ENCODE measurements at regions not wholly inside any gene's neighbourhood (a gene's known extent, or its start where the extent isn't known, plus 50 kb on each side); places are given as distances from the start of the nearest gene placed in this dataset.

GRCh38 chr4:123564758-123565346 is 168.3 kb downstream of the SPRY1 start:
- no peak overlapping the region for H3K27ac ChIP-seq (replicated peaks; ENCODE audit: low read length)
- H3K36me3 ChIP-seq (replicated peaks in 1 of 2; ENCODE audit: control insufficient read depth in 2 of 2, insufficient read depth in 2 of 2, low read length in 2 of 2) = no peaks in the 10 kb centered on the region
- no peak overlapping the region for H4K91ac ChIP-seq (ENCODE audit: low read depth, low read length, poor library complexity)
- H3K4me1 ChIP-seq (ENCODE audit: control insufficient read depth in 2 of 2, insufficient read depth in 1 of 2, low read depth in 1 of 2, low read length in 2 of 2) = peaks cover 2 to 8% of the 10 kb centered on the region in 2 donors
- peaks cover 0 to 21% of the 10 kb centered on the region in 2 donors for H3K9me3 ChIP-seq (replicated peaks in 1 of 2; ENCODE audit: control insufficient read depth in 2 of 2, insufficient read depth in 1 of 2, low read depth in 1 of 2, low read length in 2 of 2)
- H3K23ac ChIP-seq (ENCODE audit: low read depth, low read length, poor library complexity) = no peak overlapping the region
- H3K9ac ChIP-seq (ENCODE audit: low read depth, low read length, poor library complexity) = no peak overlapping the region
- no peak overlapping the region for H2AFZ ChIP-seq (ENCODE audit: low read length)
- no CpG with 5 or more reads among the region's 6 CpGs for WGBS, 2 donors (ENCODE audit: extremely low coverage in 2 of 2, insufficient read length in 2 of 2, insufficient replicate concordance in 1 of 2)
- no peak overlapping the region for H2BK12ac ChIP-seq (ENCODE audit: low read length)
- no peak overlapping the region for H2BK5ac ChIP-seq (ENCODE audit: low read length)
- no peaks in the 10 kb centered on the region for H3K79me1 ChIP-seq (ENCODE audit: low read depth, low read length)
- no peak overlapping the region for H3K14ac ChIP-seq (ENCODE audit: low read length)
- H4K8ac ChIP-seq (ENCODE audit: low read depth, low read length) = no peak overlapping the region
- H2BK15ac ChIP-seq (ENCODE audit: low read length) = no peak overlapping the region
- no peak overlapping the region for H2AK5ac ChIP-seq (ENCODE audit: low read depth, low read length)
- H2BK120ac ChIP-seq (ENCODE audit: low read depth, low read length) = no peak overlapping the region
- DNase-seq (ENCODE audit: low spot score) = peak; percentile 27
- H3K4me2 ChIP-seq (ENCODE audit: insufficient read depth, low read length, poor library complexity, severe bottlenecking) = no peak overlapping the region
- H3K18ac ChIP-seq (ENCODE audit: low read length) = no peak overlapping the region
- H3K4ac ChIP-seq (ENCODE audit: low read length) = no peak overlapping the region
- H3K4me3 ChIP-seq (ENCODE audit: low read length in 2 of 2) = no peak overlapping the region
- no peaks in the 10 kb centered on the region for H3K27me3 ChIP-seq (ENCODE audit: control insufficient read depth in 3 of 3, insufficient read depth in 3 of 3, low read depth in 1 of 3, low read length in 3 of 3)

- Histone ChIP-seq H3K27me3 (ENCODE audit: control insufficient read depth in 3 of 3, insufficient read depth in 3 of 3, low read depth in 1 of 3, low read length in 3 of 3) (no peaks in the 10 kb centered on the region), H3K23ac (ENCODE audit: low read depth, low read length, poor library complexity) (no peak overlapping the region), H2BK5ac (ENCODE audit: low read length) (no peak overlapping the region), H4K8ac (ENCODE audit: low read depth, low read length) (no peak overlapping the region), H2BK15ac (ENCODE audit: low read length) (no peak overlapping the region), H2BK120ac (ENCODE audit: low read depth, low read length) (no peak overlapping the region), H3K4me2 (ENCODE audit: insufficient read depth, low read length, poor library complexity, severe bottlenecking) (no peak overlapping the region), H3K27ac (replicated peaks; ENCODE audit: low read length) (no peak overlapping the region), H3K9me3 (replicated peaks in 1 of 2; ENCODE audit: control insufficient read depth in 2 of 2, insufficient read depth in 1 of 2, low read depth in 1 of 2, low read length in 2 of 2) (peaks cover 0 to 21% of the 10 kb centered on the region in 2 donors), H2AK5ac (ENCODE audit: low read depth, low read length) (no peak overlapping the region), H3K4me3 (ENCODE audit: low read length in 2 of 2) (no peak overlapping the region), H3K36me3 (replicated peaks in 1 of 2; ENCODE audit: control insufficient read depth in 2 of 2, insufficient read depth in 2 of 2, low read length in 2 of 2) (no peaks in the 10 kb centered on the region), H3K4ac (ENCODE audit: low read length) (no peak overlapping the region), H3K18ac (ENCODE audit: low read length) (no peak overlapping the region), H2BK12ac (ENCODE audit: low read length) (no peak overlapping the region), H3K79me1 (ENCODE audit: low read depth, low read length) (no peaks in the 10 kb centered on the region), H3K14ac (ENCODE audit: low read length) (no peak overlapping the region), H3K4me1 (ENCODE audit: control insufficient read depth in 2 of 2, insufficient read depth in 1 of 2, low read depth in 1 of 2, low read length in 2 of 2) (no peaks in the 10 kb centered on the region), H2AFZ (ENCODE audit: low read length) (no peak overlapping the region), H3K9ac (ENCODE audit: low read depth, low read length, poor library complexity) (no peak overlapping the region), H4K91ac (ENCODE audit: low read depth, low read length, poor library complexity) (no peak overlapping the region)
- no peak for DNase-seq (ENCODE audit: low spot score)
- no CpG with 5 or more reads among the region's 2 CpGs for WGBS, 2 donors (ENCODE audit: extremely low coverage in 2 of 2, insufficient read length in 2 of 2, insufficient replicate concordance in 1 of 2)
Measured at GRCh38 chr4:123568936-123569335, 172.3 kb downstream of the SPRY1 start.

GRCh38 chr4:123569541-123569940 is 172.9 kb downstream of the SPRY1 start:
- Histone ChIP-seq H4K8ac (ENCODE audit: low read depth, low read length) (no peak overlapping the region), H3K27me3 (ENCODE audit: control insufficient read depth in 3 of 3, insufficient read depth in 3 of 3, low read depth in 1 of 3, low read length in 3 of 3) (no peaks in the 10 kb centered on the region), H2AK5ac (ENCODE audit: low read depth, low read length) (no peak overlapping the region), H2BK5ac (ENCODE audit: low read length) (no peak overlapping the region), H2AFZ (ENCODE audit: low read length) (no peak overlapping the region), H4K91ac (ENCODE audit: low read depth, low read length, poor library complexity) (no peak overlapping the region), H3K9ac (ENCODE audit: low read depth, low read length, poor library complexity) (no peak overlapping the region), H3K9me3 (replicated peaks in 1 of 2; ENCODE audit: control insufficient read depth in 2 of 2, insufficient read depth in 1 of 2, low read depth in 1 of 2, low read length in 2 of 2) (peaks cover 0 to 21% of the 10 kb centered on the region in 2 donors), H3K27ac (replicated peaks; ENCODE audit: low read length) (no peak overlapping the region), H3K18ac (ENCODE audit: low read length) (no peak overlapping the region), H3K4me3 (ENCODE audit: low read length in 2 of 2) (no peak overlapping the region), H3K23ac (ENCODE audit: low read depth, low read length, poor library complexity) (no peak overlapping the region), H2BK12ac (ENCODE audit: low read length) (no peak overlapping the region), H3K14ac (ENCODE audit: low read length) (no peak overlapping the region), H2BK15ac (ENCODE audit: low read length) (no peak overlapping the region), H3K36me3 (replicated peaks in 1 of 2; ENCODE audit: control insufficient read depth in 2 of 2, insufficient read depth in 2 of 2, low read length in 2 of 2) (no peaks in the 10 kb centered on the region), H3K4me2 (ENCODE audit: insufficient read depth, low read length, poor library complexity, severe bottlenecking) (no peak overlapping the region), H3K4me1 (ENCODE audit: control insufficient read depth in 2 of 2, insufficient read depth in 1 of 2, low read depth in 1 of 2, low read length in 2 of 2) (no peaks in the 10 kb centered on the region), H3K4ac (ENCODE audit: low read length) (no peak overlapping the region), H2BK120ac (ENCODE audit: low read depth, low read length) (no peak overlapping the region), H3K79me1 (ENCODE audit: low read depth, low read length) (no peaks in the 10 kb centered on the region)
- DNase-seq (ENCODE audit: low spot score) = no peak
- no CpG with 5 or more reads among the region's 2 CpGs for WGBS, 2 donors (ENCODE audit: extremely low coverage in 2 of 2, insufficient read length in 2 of 2, insufficient replicate concordance in 1 of 2)

- Histone ChIP-seq H3K79me1 (ENCODE audit: low read depth, low read length) (no peaks in the 10 kb centered on the region), H3K18ac (ENCODE audit: low read length) (no peak overlapping the region), H3K9me3 (replicated peaks in 1 of 2; ENCODE audit: control insufficient read depth in 2 of 2, insufficient read depth in 1 of 2, low read depth in 1 of 2, low read length in 2 of 2) (peaks cover 0 to under 1% of the 10 kb centered on the region in 2 donors), H3K27ac (replicated peaks; ENCODE audit: low read length) (no peak overlapping the region), H3K9ac (ENCODE audit: low read depth, low read length, poor library complexity) (no peak overlapping the region), H4K8ac (ENCODE audit: low read depth, low read length) (no peak overlapping the region), H2BK120ac (ENCODE audit: low read depth, low read length) (no peak overlapping the region), H3K36me3 (replicated peaks in 1 of 2; ENCODE audit: control insufficient read depth in 2 of 2, insufficient read depth in 2 of 2, low read length in 2 of 2) (no peaks in the 10 kb centered on the region), H3K4me3 (ENCODE audit: low read length in 2 of 2) (no peak overlapping the region), H2AFZ (ENCODE audit: low read length) (no peak overlapping the region), H3K23ac (ENCODE audit: low read depth, low read length, poor library complexity) (no peak overlapping the region), H3K4me2 (ENCODE audit: insufficient read depth, low read length, poor library complexity, severe bottlenecking) (no peak overlapping the region), H2AK5ac (ENCODE audit: low read depth, low read length) (no peak overlapping the region), H4K91ac (ENCODE audit: low read depth, low read length, poor library complexity) (no peak overlapping the region), H2BK15ac (ENCODE audit: low read length) (no peak overlapping the region), H3K4me1 (ENCODE audit: control insufficient read depth in 2 of 2, insufficient read depth in 1 of 2, low read depth in 1 of 2, low read length in 2 of 2) (no peaks in the 10 kb centered on the region), H3K14ac (ENCODE audit: low read length) (no peak overlapping the region), H2BK5ac (ENCODE audit: low read length) (no peak overlapping the region), H2BK12ac (ENCODE audit: low read length) (no peak overlapping the region), H3K4ac (ENCODE audit: low read length) (no peak overlapping the region), H3K27me3 (ENCODE audit: control insufficient read depth in 3 of 3, insufficient read depth in 3 of 3, low read depth in 1 of 3, low read length in 3 of 3) (no peaks in the 10 kb centered on the region)
- WGBS, 2 donors (ENCODE audit: extremely low coverage in 2 of 2, insufficient read length in 2 of 2, insufficient replicate concordance in 1 of 2) = no CpG with 5 or more reads among the region's 8 CpGs
- no peak for DNase-seq (ENCODE audit: low spot score)
Measured at GRCh38 chr4:123573866-123574508, 177.4 kb downstream of the SPRY1 start.
